Right lobe of liver (tissue), 4 donors: ENCODE measurements at regions not wholly inside any gene's neighbourhood (a gene's known extent, or its start where the extent isn't known, plus 50 kb on each side); places are given as distances from the start of the nearest gene placed in this dataset.

Source experiments
- CTCF ChIP-seq, 4 donors: fragments of 200-600 bp in 3 of 4; fragments of 450-650 bp in 1 of 4; IDR thresholded peaks; one replicate each; pipeline versions ENCODE4 v1.5.1 to v1.8.0; 2016 to 2022; ENCODE audit warnings: antibody characterized with exemption in 4 of 4, mild to moderate bottlenecking in 2 of 4
- POLR2A ChIP-seq: fragments of 450-650 bp; IDR thresholded peaks from one replicate; pipeline ENCODE4 v1.6.1; 2017; ENCODE audit warnings: antibody characterized with exemption, mild to moderate bottlenecking
- donor health status: DM: no; HTN: no; CAD: no.
- donor health status: DM: no; HTN: no; CAD: no.
- donor health status: DM: no; HTN: yes; CAD: no.

DNA sequence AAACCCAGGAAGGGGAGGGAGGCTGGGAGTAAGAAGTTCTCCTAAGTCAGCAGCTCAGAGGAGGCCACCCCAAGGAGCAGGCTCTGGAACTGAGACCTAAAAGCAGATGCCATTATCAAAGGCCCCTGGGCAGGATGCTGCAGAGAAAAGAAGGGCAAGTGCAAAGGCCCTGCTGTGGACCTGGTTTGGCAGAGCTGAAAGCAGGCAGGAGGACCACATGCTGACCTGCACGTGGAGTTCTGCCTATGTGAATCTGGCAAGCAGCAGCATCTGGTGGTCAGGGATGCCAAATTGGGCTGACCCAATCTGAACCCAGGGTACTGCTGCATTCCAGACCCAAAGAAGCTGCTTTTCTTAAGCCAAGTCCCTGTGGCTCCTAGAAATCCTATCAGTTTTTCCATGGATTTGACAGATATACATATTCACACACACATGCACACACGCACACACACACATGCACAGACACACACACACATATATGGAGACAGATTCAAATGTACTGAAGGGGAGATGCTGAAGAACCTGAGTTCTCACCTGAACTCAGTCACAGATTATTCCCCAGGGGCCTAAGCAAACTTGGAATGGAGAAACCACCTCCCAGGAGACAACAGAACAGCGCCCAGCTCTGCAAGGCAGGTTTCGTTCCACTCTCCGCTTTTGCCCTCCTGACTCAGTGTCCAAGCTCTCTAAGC is 119.9 kb downstream of the FOXA2 start:
- TF ChIP-seq CTCF (IDR thresholded peaks at IDR 0.05) (no peak), POLR2A (no peak)
